Activated CD4-positive, alpha-beta T cell treated with anti-CD3 and anti-CD28 coated beads for 24 hours (primary cell): ENCODE measurements at regions not wholly inside any gene's neighbourhood (a gene's known extent, or its start where the extent isn't known, plus 50 kb on each side); places are given as distances from the start of the nearest gene placed in this dataset.

ENCODE experiments used
- DNase-seq, 2 donors: peaks; one replicate each; pipeline ENCODE4 v3.0.0-alpha.2; 2020; ENCODE audit warnings: low read depth in 2 of 2

GRCh38 chr1:188402986-188403385, 1574.2 kb downstream of the PLA2G4A start:
- DNase-seq = no peak

DNA sequence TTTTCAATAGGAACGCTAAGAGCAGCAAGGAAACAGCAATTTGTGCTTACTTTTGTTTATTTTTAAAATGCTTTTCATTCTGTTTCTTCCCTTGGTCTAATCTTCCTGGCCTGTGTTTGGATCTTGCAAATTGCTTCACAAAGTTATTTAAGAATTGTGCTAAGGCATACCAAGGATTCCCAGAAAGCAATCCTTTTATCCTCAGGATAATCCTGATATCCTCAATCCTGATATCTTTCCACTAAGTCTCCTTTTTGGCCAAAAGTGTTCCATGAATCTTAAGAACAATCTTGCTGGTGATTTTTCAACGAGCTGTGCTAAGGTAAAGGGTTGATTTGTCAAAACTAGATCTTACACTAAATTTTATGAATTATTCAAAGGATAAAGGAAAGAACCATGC, 1577.9 kb downstream of the PLA2G4A start:
- DNase-seq = no peak

- no peak for DNase-seq
These were observed 1591.4 kb downstream of the PLA2G4A start for GRCh38 chr1:188420177-188420576.

GRCh38 chr1:188423073-188423472, 1594.3 kb downstream of the PLA2G4A start:
- no peak for DNase-seq

DNA sequence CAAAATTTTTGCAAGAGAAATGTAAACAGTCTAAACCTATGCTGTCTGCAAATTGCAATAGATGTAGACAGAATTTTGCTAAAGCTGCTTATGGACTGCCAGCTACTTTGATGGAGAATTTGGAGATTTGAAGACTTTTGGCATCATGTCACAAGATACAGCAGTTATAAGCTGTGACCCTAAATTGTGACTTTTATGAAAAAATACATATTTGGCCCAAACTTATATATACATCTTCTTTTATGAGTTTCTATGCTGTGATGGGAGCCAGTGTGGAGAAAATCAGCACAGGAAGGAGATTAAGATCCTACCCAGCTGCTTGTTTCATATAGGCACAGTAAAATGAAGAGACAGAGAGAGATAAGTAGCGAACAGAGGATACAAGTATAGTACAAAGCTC, 1595.4 kb downstream of the PLA2G4A start:
- no peak for DNase-seq

DNA sequence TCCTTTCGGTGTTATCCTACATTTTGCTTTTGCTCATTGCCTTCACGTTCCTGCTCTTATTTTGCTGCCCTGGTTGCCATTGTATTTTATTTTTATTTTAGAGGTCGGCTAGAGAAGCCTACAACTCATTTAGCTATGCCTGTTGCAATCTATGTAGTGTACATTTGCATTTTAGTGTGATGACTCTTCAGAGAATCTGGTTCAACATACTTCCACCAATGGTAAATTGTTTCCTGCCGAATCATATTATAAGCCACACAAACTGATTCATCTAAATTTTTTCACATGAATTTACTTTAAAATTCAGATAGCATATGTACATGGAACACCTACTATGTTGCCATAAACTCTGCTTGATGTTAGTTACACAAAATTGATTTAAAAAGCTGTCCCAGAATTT, 1596.9 kb downstream of the PLA2G4A start:
- no peak for DNase-seq

- no peak for DNase-seq
These were observed 1597.8 kb downstream of the PLA2G4A start for GRCh38 chr1:188426561-188426960.

DNA sequence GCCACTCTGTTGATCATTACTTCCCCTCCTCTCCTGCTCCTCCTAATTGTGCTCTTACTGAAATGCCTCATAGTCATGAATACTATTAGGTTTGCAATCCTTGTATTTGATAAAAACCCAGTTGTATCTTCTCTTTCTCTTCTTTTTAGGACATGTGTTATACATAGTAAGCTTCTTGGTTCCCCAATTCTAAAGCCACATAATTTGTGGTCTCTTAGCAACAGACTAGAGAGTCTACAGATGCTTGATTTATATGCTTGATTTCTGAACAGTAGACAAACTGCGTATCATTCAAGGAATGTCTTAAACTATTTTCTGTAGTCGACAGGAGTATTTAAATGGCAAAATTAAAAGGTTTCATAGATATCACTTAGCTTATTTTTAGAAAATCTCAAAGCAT, 1598.9 kb downstream of the PLA2G4A start:
- no peak for DNase-seq

GRCh38 chr1:188429386-188429785, 1600.6 kb downstream of the PLA2G4A start:
- no peak for DNase-seq

DNA sequence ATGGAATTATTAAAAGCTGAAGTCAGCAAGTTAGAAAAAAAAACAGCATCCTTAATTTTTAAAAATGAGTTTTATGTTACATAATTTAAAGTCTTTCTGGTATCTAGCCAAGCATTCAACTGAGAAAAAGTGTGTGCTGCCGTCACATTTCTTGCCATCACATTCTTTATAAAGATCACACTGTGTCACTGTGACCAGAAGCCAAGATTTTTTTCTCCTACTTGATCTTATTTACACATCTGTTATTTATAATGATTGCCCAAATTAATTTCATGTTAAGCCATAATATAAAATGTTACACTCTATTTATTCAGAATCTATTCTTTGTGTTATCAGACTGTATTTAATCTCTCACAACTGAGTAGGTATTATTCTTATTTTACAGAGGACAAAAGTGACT, 1603.7 kb downstream of the PLA2G4A start:
- no peak for DNase-seq

GRCh38 chr1:188433425-188433824, 1604.7 kb downstream of the PLA2G4A start:
- DNase-seq = no peak

- no peak for DNase-seq
These were observed 1615.8 kb downstream of the PLA2G4A start for GRCh38 chr1:188444526-188444925.

DNA sequence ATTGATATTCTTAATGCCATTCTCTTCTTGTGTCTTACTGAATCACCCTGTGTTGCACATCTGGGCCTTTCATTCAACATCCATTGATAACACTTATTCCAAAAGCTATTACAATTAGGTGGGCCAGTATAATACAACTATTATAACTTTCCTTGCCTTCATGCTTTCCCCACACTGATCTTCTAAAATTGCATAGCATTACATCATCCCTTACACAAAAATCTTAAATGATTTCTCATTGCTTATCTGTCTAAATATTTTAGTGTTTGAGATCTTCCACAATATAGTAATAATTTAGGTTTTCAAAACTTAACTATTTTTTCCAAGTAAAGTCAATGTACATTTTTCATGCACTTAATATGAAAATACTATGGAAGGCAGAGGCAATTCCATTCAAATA, 1634.1 kb downstream of the PLA2G4A start:
- no peak for DNase-seq

DNA sequence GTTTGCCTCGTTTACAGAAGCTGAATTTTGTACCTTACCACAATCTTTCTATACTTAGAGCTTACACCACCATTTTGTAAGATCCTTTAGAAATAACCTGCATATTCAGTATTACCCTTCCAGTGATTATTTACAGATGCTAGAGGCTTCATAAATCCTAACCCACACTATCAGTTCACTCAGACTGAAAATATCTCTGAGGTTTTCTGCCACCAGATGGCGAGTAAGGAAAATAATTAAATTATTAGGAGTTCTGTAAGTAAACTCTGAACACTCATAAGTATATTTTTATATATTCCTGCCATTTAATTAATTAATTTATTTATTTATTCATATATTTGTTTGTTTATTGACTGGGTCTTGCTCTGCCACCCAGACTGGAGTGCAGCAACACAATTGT, 1635.2 kb downstream of the PLA2G4A start:
- no peak for DNase-seq

DNA sequence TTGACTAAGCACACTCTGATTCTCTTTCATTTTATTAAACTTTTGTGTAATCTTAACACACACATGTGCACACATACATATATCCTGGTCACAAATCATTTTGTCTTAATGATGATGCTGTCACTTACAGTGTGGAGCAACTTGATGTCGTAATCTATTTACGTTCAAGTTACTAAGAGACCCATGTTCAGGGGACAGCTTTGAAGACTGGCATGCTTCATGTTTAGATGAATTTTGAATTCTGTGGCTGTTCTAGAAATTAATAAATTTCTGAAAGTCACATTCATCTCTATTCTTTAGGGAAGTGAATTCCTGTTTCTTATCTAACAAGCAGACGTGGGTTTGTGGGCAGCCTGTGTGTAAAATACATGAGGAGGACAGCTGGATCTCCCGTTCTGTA, 1637.8 kb downstream of the PLA2G4A start:
- no peak for DNase-seq

GRCh38 chr1:188476606-188477005, 1647.9 kb downstream of the PLA2G4A start:
- no peak for DNase-seq

DNA sequence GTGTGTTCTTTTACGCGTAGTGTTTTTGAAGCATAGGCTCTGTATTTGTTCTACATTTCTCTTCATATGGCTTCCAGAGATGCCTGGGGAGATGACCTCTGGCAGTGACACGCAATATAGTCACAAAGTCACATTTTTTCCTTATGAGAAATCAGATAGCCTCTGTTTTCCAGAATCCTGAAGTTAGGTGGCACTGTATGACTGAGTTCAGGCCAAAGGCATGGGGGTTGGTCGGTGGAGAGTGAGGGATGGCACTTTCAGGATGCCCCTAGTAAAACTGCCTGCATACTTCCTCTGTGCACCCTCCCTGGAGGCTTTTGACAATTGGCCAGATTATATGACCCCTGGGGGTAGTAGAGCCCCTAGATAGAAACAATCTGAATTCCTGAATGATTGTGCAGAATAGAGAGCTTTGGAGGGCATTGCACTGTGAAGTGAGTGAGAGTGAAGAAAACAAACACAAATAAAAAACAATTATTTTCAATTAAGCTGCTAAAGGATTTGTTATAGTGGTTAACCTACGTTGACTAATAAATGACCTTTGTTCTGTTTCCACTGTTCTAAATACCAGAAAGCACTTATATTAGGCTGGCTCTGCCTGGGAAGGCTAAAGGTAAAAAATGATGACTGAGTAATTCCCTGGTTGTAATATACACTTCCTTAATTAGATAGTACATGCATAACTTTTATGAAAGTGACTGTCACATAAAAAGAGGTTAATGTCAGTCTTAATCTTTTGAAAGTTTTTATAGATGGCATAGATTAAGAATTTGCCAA, 1660.8 kb downstream of the PLA2G4A start:
- no peak for DNase-seq

DNA sequence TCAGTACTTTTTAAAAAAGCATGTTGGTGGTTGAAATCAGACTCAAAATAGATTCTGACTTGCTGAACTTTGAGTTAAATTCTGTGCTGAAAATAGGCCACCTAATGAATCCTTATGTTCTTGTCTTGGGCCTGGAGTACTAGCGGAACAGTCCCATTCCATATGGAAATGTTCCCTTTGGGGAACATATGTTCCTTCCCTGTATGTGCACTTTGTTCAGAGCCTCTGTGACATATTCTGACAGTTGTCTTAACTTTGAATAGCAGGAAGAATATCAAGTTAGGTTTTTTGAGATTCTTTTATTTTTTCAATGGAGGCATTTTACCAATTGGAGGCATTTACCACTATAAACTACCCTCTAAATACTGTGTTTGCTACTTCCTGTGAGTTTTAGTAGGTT, 1667.8 kb downstream of the PLA2G4A start:
- DNase-seq = no peak

- DNase-seq = no peak
These were observed 1668.3 kb downstream of the PLA2G4A start for GRCh38 chr1:188497020-188497419.

- no peak for DNase-seq
These were observed 1670.9 kb downstream of the PLA2G4A start for GRCh38 chr1:188499690-188500089.

- no peak for DNase-seq
These were observed 1686.2 kb downstream of the PLA2G4A start for GRCh38 chr1:188514917-188515316.

GRCh38 chr1:188517139-188517538, 1688.4 kb downstream of the PLA2G4A start:
- no peak for DNase-seq

DNA sequence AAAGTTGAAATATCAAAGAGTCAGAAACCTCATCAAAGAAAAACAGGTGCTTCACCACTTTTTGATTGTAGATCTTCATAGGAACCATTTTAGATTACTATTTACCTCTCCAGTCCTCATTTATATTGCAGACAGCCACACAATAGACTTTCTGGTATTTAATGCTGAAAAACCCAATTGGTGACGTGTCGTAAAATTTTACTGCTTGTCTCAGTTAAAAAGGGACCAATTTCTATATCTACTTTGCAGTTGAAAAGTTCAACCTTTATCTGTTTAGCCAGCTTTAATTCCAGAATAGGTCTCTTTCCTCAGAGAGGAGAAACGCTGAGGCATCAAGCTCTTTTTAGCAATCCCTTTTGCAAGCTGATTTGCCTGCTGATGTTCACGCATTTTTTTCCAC, 1722.4 kb downstream of the PLA2G4A start:
- no peak for DNase-seq

GRCh38 chr1:188557053-188557452, 1728.3 kb downstream of the PLA2G4A start:
- DNase-seq = no peak
